Posterior cingulate gyrus (tissue), 11 donors: ENCODE measurements at regions not wholly inside any gene's neighbourhood (a gene's known extent, or its start where the extent isn't known, plus 50 kb on each side); places are given as distances from the start of the nearest gene placed in this dataset.

ENCODE experiments used
- DNase-seq, 10 donors: peaks; one replicate each; pipeline versions ENCODE4 v3.0.0 to v3.0.0-alpha.2; 2020 to 2021; ENCODE audit warnings: mixed read lengths in 3 of 10
- intact Hi-C: fragments of 100-400 bp; cut with DNase I; formaldehyde crosslinking; loops from one replicate; pipeline ENCODE4 v1.15.1; 2023

DNA sequence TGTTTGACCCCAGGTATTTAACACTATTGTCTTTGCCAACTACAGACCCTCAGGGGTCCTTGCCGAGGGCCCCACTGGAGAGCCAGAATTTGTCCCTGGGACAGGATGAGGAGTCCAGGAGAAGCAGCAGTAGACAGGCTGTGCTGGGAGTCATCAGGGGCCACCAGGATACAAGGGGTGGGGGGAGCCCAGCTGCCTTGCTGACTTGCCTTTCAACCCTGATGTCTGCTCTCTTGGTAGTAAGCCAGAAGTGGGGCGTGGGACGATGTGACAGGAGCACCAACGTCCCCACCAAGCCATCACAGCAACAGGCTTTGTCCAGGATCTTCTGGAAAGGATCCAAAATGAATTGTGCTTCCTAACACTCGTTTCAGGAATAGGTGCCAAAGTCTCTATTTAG lies 62.4 kb upstream of the CDCA7L start:
- intact Hi-C loops = loop anchor here (10.0 kb wide), 2 partner anchors 77 to 1233 kb away; no protein-coding TSS in a partner anchor
- DNase-seq = no peak

DNA sequence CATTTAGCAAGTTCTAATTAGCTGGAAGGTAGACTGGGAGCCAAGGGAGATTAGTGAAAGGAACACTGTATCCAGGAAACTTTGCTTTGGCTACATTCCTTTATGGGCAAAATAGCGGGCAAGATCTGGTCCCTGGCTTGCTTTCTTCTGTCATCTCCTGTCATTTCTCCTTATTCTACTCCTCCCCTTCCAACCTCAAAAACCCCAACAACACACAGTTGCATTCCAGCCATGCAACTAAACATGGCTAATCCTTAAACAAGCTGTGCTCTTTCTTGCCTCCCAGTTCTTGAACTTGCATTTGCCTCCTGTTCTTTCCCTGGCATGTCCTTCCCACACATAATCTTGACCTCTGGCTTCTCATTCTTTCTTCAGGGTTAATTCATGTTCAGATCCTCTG lies 59.5 kb upstream of the CDCA7L start:
- intact Hi-C loops = loop anchor here (10.0 kb wide), 2 partner anchors 80 to 1230 kb away; no protein-coding TSS in a partner anchor

DNA sequence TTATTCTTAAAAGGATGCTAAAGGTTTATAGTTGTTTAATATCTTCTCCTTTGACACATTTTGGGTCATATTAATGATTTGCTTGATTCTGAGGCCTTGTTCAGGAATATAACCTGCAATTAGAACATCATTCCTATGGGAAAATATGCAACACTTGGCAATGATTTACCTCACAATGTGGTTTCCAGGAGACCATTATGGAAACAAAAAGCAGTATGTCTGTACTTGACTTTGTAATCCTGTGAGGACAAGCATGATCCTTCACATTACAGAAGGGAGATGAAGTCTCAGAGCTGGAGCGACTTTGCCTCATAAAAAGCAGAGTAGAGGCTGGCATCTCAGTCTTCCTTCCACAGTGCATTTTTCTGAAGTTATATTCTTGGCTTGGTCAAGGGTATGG lies 57.0 kb upstream of the CDCA7L start:
- no peak for DNase-seq
- intact Hi-C loops = loop anchor here (5.0 to 10.0 kb wide), 3 partner anchors 82 to 1228 kb away; no protein-coding TSS in a partner anchor

More for the DNA sequence above, 59.5 kb upstream of the CDCA7L start:
- no peak for DNase-seq

DNA sequence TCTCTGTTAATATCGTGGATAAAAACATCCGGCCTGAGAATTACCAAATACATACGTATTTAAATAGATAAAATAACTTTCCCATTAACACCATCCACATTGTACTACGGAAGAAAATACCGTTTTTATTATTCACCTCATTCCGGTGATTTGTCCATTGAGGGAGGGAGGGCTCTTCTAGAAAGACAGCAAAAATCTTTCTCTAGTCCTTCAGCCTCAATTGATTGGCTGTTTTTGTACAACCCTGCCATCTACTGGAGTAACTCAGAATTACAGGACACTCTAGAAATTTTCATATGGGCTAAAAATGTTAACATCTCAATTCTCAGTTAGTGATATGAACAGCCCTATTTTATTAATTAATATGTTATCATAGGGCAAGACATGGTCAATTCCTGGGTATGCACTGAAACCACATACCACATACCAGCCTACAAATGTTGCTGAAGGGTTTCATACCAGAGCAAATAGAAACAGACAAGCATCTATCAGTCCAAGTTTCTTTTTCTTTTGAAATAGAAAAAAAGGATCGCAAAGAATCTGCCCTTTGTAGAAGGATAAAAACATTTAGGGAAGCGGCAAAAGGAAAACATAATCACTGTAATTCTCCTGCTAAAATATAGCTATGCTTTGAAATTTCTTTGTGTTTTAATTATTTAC lies 55.8 kb upstream of the CDCA7L start:
- intact Hi-C loops = loop anchor here (2.0 to 10.0 kb wide), 4 partner anchors 83 to 1227 kb away; no protein-coding TSS in a partner anchor
- DNase-seq = no peak

DNA sequence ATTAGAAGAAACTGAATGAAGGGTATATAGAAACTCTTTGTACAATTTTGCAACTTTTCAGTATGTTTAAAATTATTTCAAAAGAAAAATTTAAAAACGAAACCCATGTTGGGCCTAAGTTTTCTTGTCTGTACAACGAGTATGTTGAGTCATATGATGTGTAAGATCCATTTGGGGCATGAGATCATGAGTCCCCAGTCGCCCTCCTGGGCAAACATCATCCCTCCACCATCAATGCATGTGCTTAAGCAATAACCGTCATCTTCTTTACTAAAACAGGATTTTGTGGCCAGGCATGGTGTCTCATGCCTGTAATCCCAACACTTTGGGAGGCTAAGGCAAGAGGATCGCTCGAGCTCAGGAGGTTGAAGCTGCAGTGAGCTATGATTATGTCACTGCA lies 54.2 kb upstream of the CDCA7L start:
- intact Hi-C loops = loop anchor here (2.0 to 10.0 kb wide), 4 partner anchors 85 to 1225 kb away; no protein-coding TSS in a partner anchor
- DNase-seq = no peak

DNA sequence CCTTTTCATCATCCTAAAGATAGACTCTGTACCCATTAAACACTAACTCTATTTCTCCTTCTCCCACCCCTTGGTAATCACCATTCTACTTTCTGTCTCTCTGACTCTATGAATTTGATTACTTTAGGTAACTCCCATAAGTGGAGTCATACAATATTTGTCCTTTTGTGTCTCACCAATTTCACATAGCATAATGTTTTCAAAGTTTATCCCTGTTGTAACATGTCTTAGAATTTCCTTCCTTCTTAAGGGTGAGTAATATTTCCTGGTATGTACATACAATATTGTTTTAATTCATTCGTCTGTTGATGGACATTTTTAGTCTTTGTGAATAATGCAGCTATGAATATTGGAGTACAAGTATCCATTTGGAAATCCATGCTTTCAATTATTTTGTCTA lies 50.9 kb upstream of the CDCA7L start:
- DNase-seq = no peak
- intact Hi-C loops = no loop called here
